Prostate gland (tissue), 2 donors: ENCODE measurements at regions not wholly inside any gene's neighbourhood (a gene's known extent, or its start where the extent isn't known, plus 50 kb on each side); places are given as distances from the start of the nearest gene placed in this dataset.

ENCODE experiments used
- DNase-seq: peaks from one replicate; pipeline ENCODE4 v3.0.0-alpha.2; 2019; ENCODE audit warnings: low spot score
- H3K27ac ChIP-seq, 2 donors: fragments of 200-600 bp; sonication (generic); 2 replicates each; pipeline ENCODE4 v1.5.1; 2017 to 2019
- H3K27me3 ChIP-seq: fragments of 200-600 bp; sonication (generic); replicated peaks from 2 replicates; pipeline ENCODE4 v1.5.1; 2019; ENCODE audit not compliant: insufficient read depth
- H3K36me3 ChIP-seq, 2 donors: fragments of 200-600 bp; sonication (generic); 1 replicate in 1 of 2; 2 replicates in 1 of 2; pipeline versions ENCODE4 v1.5.1 to v1.8.1; 2017 to 2019
- H3K4me1 ChIP-seq: fragments of 200-600 bp; sonication (generic); replicated peaks from 2 replicates; pipeline ENCODE4 v1.5.1; 2019
- H3K4me3 ChIP-seq, 2 donors: fragments of 200-600 bp; sonication (generic); 2 replicates each; pipeline ENCODE4 v1.5.1; 2017 to 2019
- H3K9me3 ChIP-seq: fragments of 200-600 bp; sonication (generic); 2 replicates; pipeline ENCODE4 v1.5.1; 2017
- CTCF ChIP-seq, 4 experiments: fragments of 200-600 bp in 2 of 4; fragments of 450-650 bp in 2 of 4; sonication (generic) in 2 of 4; IDR thresholded peaks; 1 replicate in 3 of 4; 2 replicates in 1 of 4; pipeline ENCODE4 v1.5.1; 2016 to 2019; ENCODE audit warnings: antibody characterized with exemption in 4 of 4, mild to moderate bottlenecking in 2 of 4, moderate library complexity in 2 of 4
- POLR2A ChIP-seq: fragments of 450-650 bp; IDR thresholded peaks from one replicate; pipeline ENCODE4 v1.6.1; 2016; ENCODE audit warnings: antibody characterized with exemption, mild to moderate bottlenecking
- POLR2AphosphoS5 ChIP-seq: sonication (generic); formaldehyde crosslinking; IDR thresholded peaks from one replicate; pipeline ENCODE4 v1.6.1; 2017; ENCODE audit warnings: antibody characterized with exemption
- WGBS: methylation state at CpG from one replicate; pipeline ENCODE4 v1.1.5; 2018; 5-methylcytosine and 5-hydroxymethylcytosine counted together
- intact Hi-C: fragments of 100-400 bp; cut with DNase I; formaldehyde crosslinking; loops from one replicate; pipeline ENCODE4 v1.14.2; 2022

- H3K36me3 ChIP-seq, result no peaks in the 10 kb centered on the region
- WGBS, result 97% methylated on average over 2 of the region's 2 CpGs
- no peaks in the 10 kb centered on the region for H3K27me3 ChIP-seq
- no peaks in the 10 kb centered on the region for H3K9me3 ChIP-seq
- no peaks in the 10 kb centered on the region for H3K4me1 ChIP-seq
- H3K27ac ChIP-seq, result no peak overlapping the region
- no peak for DNase-seq
- TF ChIP-seq POLR2A, result no peak
- no peak for TF ChIP-seq POLR2AphosphoS5
- intact Hi-C loops, result no loop called here
- no peak overlapping the region for H3K4me3 ChIP-seq
Measured at GRCh38 chr12:90287585-90287984, 578.9 kb upstream of the ATP2B1 start.

GRCh38 chr12:90281154-90281868 is 572.7 kb upstream of the ATP2B1 start:
- WGBS, result 86% methylated on average over 1 of the region's 1 CpG
- TF ChIP-seq POLR2AphosphoS5 (no peak), CTCF (IDR thresholded peaks at IDR 0.05) (no peak), POLR2A (no peak)
- Histone ChIP-seq H3K27me3 (no peaks in the 10 kb centered on the region), H3K4me3 (no peak overlapping the region), H3K9me3 (no peaks in the 10 kb centered on the region), H3K36me3 (no peaks in the 10 kb centered on the region), H3K27ac (no peak overlapping the region), H3K4me1 (no peaks in the 10 kb centered on the region)
- intact Hi-C loops, result no loop called here
- no peak for DNase-seq

GRCh38 chr12:90280564-90281058 is 572.0 kb upstream of the ATP2B1 start:
- intact Hi-C loops, result no loop called here
- 72% methylated on average over 1 of the region's 1 CpG for WGBS
- no peaks in the 10 kb centered on the region for H3K36me3 ChIP-seq
- H3K4me1 ChIP-seq, result no peaks in the 10 kb centered on the region
- no peak for DNase-seq
- no peaks in the 10 kb centered on the region for H3K27me3 ChIP-seq
- no peaks in the 10 kb centered on the region for H3K9me3 ChIP-seq
- no peak overlapping the region for H3K4me3 ChIP-seq
- TF ChIP-seq POLR2AphosphoS5, result no peak
- TF ChIP-seq POLR2A, result no peak
- no peak for TF ChIP-seq CTCF (IDR thresholded peaks at IDR 0.05)
- no peak overlapping the region for H3K27ac ChIP-seq

- intact Hi-C loops, result no loop called here
- H3K27ac ChIP-seq, result no peak overlapping the region
- no peaks in the 10 kb centered on the region for H3K36me3 ChIP-seq
- no peaks in the 10 kb centered on the region for H3K9me3 ChIP-seq
- H3K4me3 ChIP-seq, result no peak overlapping the region
- DNase-seq, result no peak
- no peaks in the 10 kb centered on the region for H3K27me3 ChIP-seq
- 96% methylated on average over 1 of the region's 1 CpG for WGBS
- TF ChIP-seq POLR2AphosphoS5, result no peak
- TF ChIP-seq POLR2A, result no peak
- TF ChIP-seq CTCF (IDR thresholded peaks at IDR 0.05), result no peak
- no peaks in the 10 kb centered on the region for H3K4me1 ChIP-seq
Measured at GRCh38 chr12:90280033-90280432, 571.4 kb upstream of the ATP2B1 start.

GRCh38 chr12:90275088-90275487 is 566.5 kb upstream of the ATP2B1 start:
- no peak for DNase-seq
- Histone ChIP-seq H3K36me3 (no peaks in the 10 kb centered on the region), H3K9me3 (no peaks in the 10 kb centered on the region), H3K4me1 (no peaks in the 10 kb centered on the region), H3K27ac (no peak overlapping the region), H3K27me3 (no peaks in the 10 kb centered on the region), H3K4me3 (no peak overlapping the region)
- intact Hi-C loops, result no loop called here
- TF ChIP-seq POLR2A (no peak), POLR2AphosphoS5 (no peak), CTCF (IDR thresholded peaks at IDR 0.05) (no peak)
- WGBS, result 66% methylated on average over 2 of the region's 2 CpGs
